CD4-positive, alpha-beta T cell (primary cell): ENCODE measurements at regions not wholly inside any gene's neighbourhood (a gene's known extent, or its start where the extent isn't known, plus 50 kb on each side); places are given as distances from the start of the nearest gene placed in this dataset.

Experiments
- ATAC-seq: fragments of 200-7000 bp; cut with Tn5 transposase; one replicate; pipeline ENCODE4 v1.10.0; 2022; ENCODE audit warnings: mild to moderate bottlenecking; ENCODE audit not compliant: poor library complexity
- CTCF ChIA-PET: fragments of 350-600 bp; sonication (Branson Sonifier 250); formaldehyde crosslinking; loops from one replicate; lab custom pipeline; 2021; ENCODE audit warnings: antibody characterized with exemption, inconsistent platforms; lab: Charles Lee
- POLR2A ChIA-PET: fragments of 350-600 bp; sonication (Branson Sonifier 250); formaldehyde crosslinking; loops from one replicate; lab custom pipeline; 2021; ENCODE audit warnings: antibody characterized with exemption, inconsistent platforms; lab: Charles Lee
- DNase-seq, 14 experiments: peaks; one replicate each; pipeline ENCODE4 v3.0.0-alpha.2; 2013 to 2020; ENCODE audit warnings: mixed read lengths in 2 of 14
- H3K27ac ChIP-seq, 2 donors: one replicate each; pipeline versions ENCODE4 v1.5.1 to v1.7.0; 2013; ENCODE audit warnings: low read length in 2 of 2, low read depth in 1 of 2, mild to moderate bottlenecking in 1 of 2
- H3K27me3 ChIP-seq, 2 experiments: 1 replicate in 1 of 2; 2 replicates in 1 of 2; pipeline versions ENCODE4 v1.6.1 to v1.7.0; 2013; ENCODE audit warnings: low read length in 2 of 2, control low read depth in 1 of 2, mild to moderate bottlenecking in 1 of 2, moderate library complexity in 1 of 2; ENCODE audit not compliant: insufficient read depth in 2 of 2, control insufficient read depth in 1 of 2
- H3K36me3 ChIP-seq: one replicate; pipeline ENCODE4 v1.6.1; 2013; ENCODE audit warnings: low read length, control low read depth; ENCODE audit not compliant: insufficient read depth
- H3K4me1 ChIP-seq: one replicate; pipeline ENCODE4 v1.6.1; 2013; ENCODE audit warnings: low read length, control low read depth; ENCODE audit not compliant: insufficient read depth
- H3K4me3 ChIP-seq: one replicate; pipeline ENCODE4 v1.5.1; 2013; ENCODE audit warnings: mild to moderate bottlenecking, low read length, moderate library complexity
- H3K9me3 ChIP-seq, 2 experiments: 1 replicate in 1 of 2; 2 replicates in 1 of 2; pipeline versions ENCODE4 v1.6.1 to v1.7.0; 2013; ENCODE audit warnings: low read length in 2 of 2, mild to moderate bottlenecking in 2 of 2, control low read depth in 1 of 2, moderate library complexity in 1 of 2; ENCODE audit not compliant: control insufficient read depth in 1 of 2, insufficient read depth in 1 of 2
- H3K27ac Mint-ChIP-seq: one replicate; pipeline ENCODE4 v1.8.0; 2020; ENCODE audit warnings: mixed read lengths
- H3K27me3 Mint-ChIP-seq: one replicate; pipeline ENCODE4 v1.8.0; 2021; ENCODE audit warnings: mixed read lengths
- H3K36me3 Mint-ChIP-seq: one replicate; pipeline ENCODE4 v1.8.0; 2021; ENCODE audit warnings: low read depth, mixed read lengths
- H3K4me1 Mint-ChIP-seq: one replicate; pipeline ENCODE4 v1.8.0; 2021; ENCODE audit warnings: low read depth, mixed read lengths
- H3K4me3 Mint-ChIP-seq: one replicate; pipeline ENCODE4 v1.8.0; 2020; ENCODE audit warnings: mild to moderate bottlenecking, mixed read lengths
- H3K9me3 Mint-ChIP-seq: one replicate; pipeline ENCODE4 v1.8.0; 2020; ENCODE audit warnings: mixed read lengths
- CTCF ChIP-seq: fragments of 200-600 bp; IDR thresholded peaks from one replicate; pipeline ENCODE4 v1.8.0; 2022; ENCODE audit warnings: antibody characterized with exemption, mild to moderate bottlenecking
- intact Hi-C, 2 experiments: fragments of 100-400 bp; cut with DNase I in 1 of 2; cut with micrococcal nuclease in 1 of 2; formaldehyde crosslinking; loops; one replicate each; pipeline versions ENCODE4 v1.15.1 to v1.9.0; 2023 to 2025; cut with DNase I, micrococcal nuclease

- Mint-ChIP-seq H3K27ac (no peak overlapping the region), H3K27me3 (no peaks in the 10 kb centered on the region), H3K9me3 (peaks cover 4% of the 10 kb centered on the region), H3K36me3 (no peaks in the 10 kb centered on the region), H3K4me3 (no peak overlapping the region), H3K4me1 (no peaks in the 10 kb centered on the region)
- no peaks in the 10 kb centered on the region for H3K36me3 ChIP-seq
- no peak for ATAC-seq
- no peak for DNase-seq
- H3K4me3 ChIP-seq, result no peak overlapping the region
- ChIA-PET CTCF (no interaction called here), POLR2A (no interaction called here)
- H3K27me3 ChIP-seq, result no peaks in the 10 kb centered on the region
- no peaks in the 10 kb centered on the region for H3K4me1 ChIP-seq
- intact Hi-C loops, result no loop called here
- peaks cover 0 to 4% of the 10 kb centered on the region in 2 experiments for H3K9me3 ChIP-seq
- TF ChIP-seq CTCF, result no peak
- no peak overlapping the region for H3K27ac ChIP-seq
Measured at GRCh38 chr11:37595845-37596244, 997.8 kb upstream of the RAG2 start.

DNA sequence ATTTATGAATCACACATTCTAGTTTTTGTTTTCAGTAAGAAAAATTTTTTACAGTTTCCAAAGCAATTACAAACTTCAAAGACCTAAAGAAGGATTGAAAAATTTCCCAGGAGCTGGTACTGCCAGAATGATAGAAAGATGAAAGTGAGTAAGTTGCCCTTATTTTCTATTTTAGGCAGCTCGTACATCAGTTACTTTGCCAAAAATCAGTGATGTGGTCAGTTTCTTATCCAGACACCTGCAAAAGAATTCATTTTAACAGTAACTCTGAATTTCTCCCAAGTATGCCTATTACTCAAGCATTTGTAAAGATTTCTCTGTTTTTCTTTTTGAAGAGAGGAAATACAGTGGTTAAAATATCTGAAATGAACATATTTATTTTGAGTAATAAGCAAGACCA, 976.3 kb upstream of the RAG2 start:
- no peak overlapping the region for H3K4me3 ChIP-seq
- H3K27me3 ChIP-seq, result no peaks in the 10 kb centered on the region
- CTCF ChIA-PET, result no interaction called here
- H3K36me3 ChIP-seq, result no peaks in the 10 kb centered on the region
- Mint-ChIP-seq H3K4me1 (no peaks in the 10 kb centered on the region), H3K27ac (no peak overlapping the region), H3K27me3 (no peaks in the 10 kb centered on the region), H3K36me3 (no peaks in the 10 kb centered on the region), H3K9me3 (peaks cover 6% of the 10 kb centered on the region), H3K4me3 (no peak overlapping the region)
- POLR2A ChIA-PET, result no interaction called here
- ATAC-seq (no peak), DNase-seq (no peak)
- TF ChIP-seq CTCF, result no peak
- intact Hi-C loops, result no loop called here
- H3K27ac ChIP-seq, result no peak overlapping the region
- H3K9me3 ChIP-seq, result peaks cover 0 to 5% of the 10 kb centered on the region in 2 experiments
- H3K4me1 ChIP-seq, result no peaks in the 10 kb centered on the region

DNA sequence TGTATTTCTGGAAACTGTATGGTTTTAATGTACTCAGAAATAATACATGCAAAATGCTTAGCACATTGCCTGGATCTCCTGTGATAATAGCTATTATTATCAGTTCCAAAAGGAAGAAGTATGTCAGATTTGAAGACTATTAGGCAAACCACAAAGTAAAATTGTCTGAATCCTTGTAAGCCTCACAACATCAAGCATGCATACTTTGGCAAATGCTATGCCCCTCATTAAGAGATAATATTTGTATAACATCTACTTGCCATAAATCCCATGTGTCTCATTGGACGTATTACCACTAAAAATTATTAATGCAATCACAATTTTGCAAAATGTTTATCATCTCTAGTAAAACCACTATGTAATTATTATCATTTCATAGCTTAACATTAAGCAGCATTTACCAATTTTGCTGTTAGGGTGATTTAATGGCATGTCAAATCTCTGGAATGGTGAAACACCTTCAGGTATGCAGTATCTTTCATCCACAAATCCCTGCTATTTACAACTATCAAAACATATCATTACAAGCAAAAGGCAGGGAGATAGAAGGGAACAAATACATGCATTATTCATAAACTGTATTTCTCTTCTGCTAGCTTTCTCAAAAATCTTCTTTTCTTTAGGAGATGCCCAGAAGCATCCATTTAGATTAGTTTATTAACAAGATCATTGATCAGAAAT, 974.6 kb upstream of the RAG2 start:
- Mint-ChIP-seq H3K27ac (no peak overlapping the region), H3K4me3 (no peak overlapping the region), H3K4me1 (no peaks in the 10 kb centered on the region), H3K36me3 (no peaks in the 10 kb centered on the region), H3K9me3 (peaks cover 6% of the 10 kb centered on the region), H3K27me3 (no peaks in the 10 kb centered on the region)
- Histone ChIP-seq H3K27me3 (no peaks in the 10 kb centered on the region), H3K4me3 (no peak overlapping the region), H3K4me1 (no peaks in the 10 kb centered on the region), H3K36me3 (no peaks in the 10 kb centered on the region), H3K27ac (no peak overlapping the region), H3K9me3 (peaks cover 0 to under 1% of the 10 kb centered on the region in 2 experiments)
- POLR2A ChIA-PET, result no interaction called here
- intact Hi-C loops, result no loop called here
- no peak for TF ChIP-seq CTCF
- CTCF ChIA-PET, result no interaction called here
- DNase-seq (no peak), ATAC-seq (no peak)
